GM21737 (cell line): ENCODE measurements at regions not wholly inside any gene's neighbourhood (a gene's known extent, or its start where the extent isn't known, plus 50 kb on each side); places are given as distances from the start of the nearest gene placed in this dataset.

ENCODE experiments used
- ATAC-seq: cut with Tn5 transposase; IDR thresholded peaks from one replicate; pipeline ENCODE4 v1.9.1; 2021; ENCODE audit warnings: mild to moderate bottlenecking, moderate library complexity; ENCODE audit not compliant: unreplicated experiment

GRCh38 chr7:115153176-115153575 lies 231.3 kb downstream of the MDFIC start:
- ATAC-seq, result no peak

DNA sequence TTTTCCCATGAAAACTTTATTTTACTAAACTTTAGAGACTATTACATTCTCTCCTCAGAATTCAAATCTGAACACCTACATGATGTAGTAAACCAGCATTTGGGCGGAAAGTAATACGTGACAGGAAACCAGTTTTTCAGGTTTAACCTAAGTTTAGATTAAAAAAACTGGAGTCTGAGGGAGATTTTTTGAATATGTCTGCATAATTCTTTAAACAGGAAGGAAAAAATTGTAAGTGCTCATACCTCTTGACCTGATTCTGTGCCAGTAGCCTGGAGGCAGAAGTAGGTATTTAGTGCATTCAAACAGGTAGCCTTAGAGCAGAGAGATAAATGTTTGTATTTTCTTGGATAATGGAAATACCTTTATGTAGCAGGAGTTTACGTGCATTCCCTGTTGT lies 224.3 kb downstream of the MDFIC start:
- ATAC-seq, result no peak

GRCh38 chr7:115145512-115145911 lies 223.6 kb downstream of the MDFIC start:
- ATAC-seq, result no peak

DNA sequence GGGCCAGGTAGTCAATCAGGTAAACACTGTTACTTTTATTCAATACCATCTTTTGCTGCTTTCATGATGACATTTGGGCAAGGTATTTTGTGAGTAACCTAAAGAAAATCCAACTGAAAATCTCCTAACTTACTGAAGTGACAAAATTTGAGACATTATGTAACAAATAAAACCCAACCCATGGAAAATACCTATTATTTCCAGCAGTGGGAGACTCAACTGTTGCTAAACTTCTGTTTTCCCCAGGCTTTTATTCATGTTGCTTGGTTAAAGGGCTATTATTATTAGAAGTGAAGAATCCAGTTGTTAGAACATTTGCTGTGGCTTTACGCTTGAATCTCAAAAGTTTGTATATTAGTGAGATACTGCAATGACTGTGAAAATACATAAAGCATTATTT lies 215.9 kb downstream of the MDFIC start:
- ATAC-seq, result no peak

DNA sequence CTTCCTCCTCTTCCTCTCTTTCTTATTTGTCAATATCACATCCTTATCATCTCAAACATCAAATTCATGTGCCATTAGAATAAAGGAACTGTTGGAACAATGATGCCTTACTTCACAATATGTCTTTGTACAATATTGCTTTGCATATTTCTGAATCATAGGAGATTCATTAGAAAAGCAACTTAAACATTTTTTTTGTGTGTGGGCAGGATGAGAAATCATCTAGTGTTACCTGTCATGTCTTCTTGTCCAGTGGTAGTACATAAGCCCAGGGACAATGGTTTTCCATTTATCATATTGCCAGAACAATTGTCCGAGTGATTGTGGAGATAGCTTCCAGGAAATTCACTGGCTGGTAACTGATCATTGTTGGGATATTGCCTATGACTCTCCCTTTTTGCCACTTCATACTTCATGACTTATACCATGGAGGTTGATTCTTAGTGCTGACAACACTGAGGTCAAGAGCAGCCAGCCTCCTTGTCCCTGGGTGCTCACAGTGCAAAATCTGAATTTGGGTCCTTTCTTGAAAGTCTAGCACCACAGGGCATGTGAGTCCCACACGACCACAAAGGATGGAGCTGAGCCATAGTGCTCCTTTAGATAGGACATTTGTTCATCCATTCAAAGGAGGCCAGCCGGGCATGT lies 215.0 kb downstream of the MDFIC start:
- no peak for ATAC-seq

- peak; percentile 89 for ATAC-seq
Measured at GRCh38 chr7:115135769-115136410, 214.0 kb downstream of the MDFIC start.

- no peak for ATAC-seq
Measured at GRCh38 chr7:115135146-115135545, 213.3 kb downstream of the MDFIC start.

GRCh38 chr7:115133248-115133647 lies 211.4 kb downstream of the MDFIC start:
- no peak for ATAC-seq

GRCh38 chr7:115132096-115132495 lies 210.2 kb downstream of the MDFIC start:
- no peak for ATAC-seq

GRCh38 chr7:115128154-115128553 lies 206.3 kb downstream of the MDFIC start:
- no peak for ATAC-seq

- ATAC-seq, result no peak
Measured at GRCh38 chr7:115127399-115128021, 205.6 kb downstream of the MDFIC start.

GRCh38 chr7:115125750-115126149 lies 203.9 kb downstream of the MDFIC start:
- no peak for ATAC-seq

DNA sequence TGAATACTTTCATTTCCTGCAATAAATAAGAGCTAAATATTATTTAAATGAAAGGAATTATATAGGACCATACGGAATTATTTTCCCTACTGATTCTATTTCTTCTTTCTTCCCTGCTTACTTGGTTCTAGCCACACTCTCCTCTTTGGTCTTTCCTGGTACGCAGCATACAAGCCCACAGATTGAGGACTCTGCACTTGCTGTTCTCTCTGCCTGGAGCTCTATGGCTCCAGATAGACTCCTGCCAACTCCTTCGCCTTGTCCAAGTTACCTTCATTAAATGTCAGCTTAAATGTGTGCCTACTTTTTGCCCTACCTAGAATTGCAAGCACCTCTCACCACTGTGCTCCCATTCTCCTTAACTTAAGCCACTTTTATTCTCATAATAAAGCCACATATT lies 203.4 kb downstream of the MDFIC start:
- ATAC-seq, result no peak

GRCh38 chr7:115124409-115124939 lies 202.6 kb downstream of the MDFIC start:
- no peak for ATAC-seq

- ATAC-seq, result no peak
Measured at GRCh38 chr7:115123441-115123840, 201.5 kb downstream of the MDFIC start.

GRCh38 chr7:115122388-115122787 lies 200.5 kb downstream of the MDFIC start:
- no peak for ATAC-seq

DNA sequence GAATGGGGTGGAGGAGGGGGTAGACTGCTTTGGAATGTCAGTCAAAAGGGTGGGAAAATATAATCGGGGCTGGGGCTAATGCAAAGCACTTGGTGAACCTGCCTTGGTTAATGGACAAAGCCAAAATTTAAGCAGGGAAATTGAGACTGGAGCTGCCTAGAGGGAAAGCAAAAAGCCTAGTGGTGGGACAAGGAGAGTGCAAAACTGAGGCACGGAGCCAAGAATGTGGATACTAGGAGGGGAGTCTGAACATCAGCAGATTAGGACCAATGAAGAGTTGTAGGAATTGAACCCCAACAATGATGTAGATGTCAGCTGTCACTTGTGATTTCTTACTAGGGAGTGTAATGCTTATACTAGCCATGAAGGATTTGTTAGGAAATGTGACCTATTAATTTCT lies 195.9 kb downstream of the MDFIC start:
- ATAC-seq, result no peak

GRCh38 chr7:115116773-115117715 lies 195.2 kb downstream of the MDFIC start:
- ATAC-seq, result no peak

GRCh38 chr7:115113776-115114175 lies 191.9 kb downstream of the MDFIC start:
- no peak for ATAC-seq

DNA sequence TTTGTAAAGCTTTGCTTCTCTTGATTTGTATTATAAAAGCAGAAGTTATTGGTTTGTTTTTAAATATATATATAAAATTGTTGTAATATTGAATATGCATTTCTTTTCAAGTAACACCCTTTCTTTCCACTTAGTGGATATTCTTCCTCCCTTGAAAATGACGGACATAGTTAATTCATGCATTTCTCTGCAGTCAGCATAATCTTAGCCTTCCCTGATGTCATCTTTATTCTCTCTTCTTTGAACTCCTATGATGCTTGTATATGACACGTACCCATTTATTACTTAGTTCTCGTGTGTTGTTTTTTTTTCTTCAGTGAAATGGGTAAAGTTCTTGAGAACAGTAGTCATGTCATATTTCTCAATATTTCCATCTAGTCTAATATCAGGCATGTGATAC lies 191.2 kb downstream of the MDFIC start:
- no peak for ATAC-seq

GRCh38 chr7:115110523-115110922 lies 188.6 kb downstream of the MDFIC start:
- no peak for ATAC-seq
